GM12874 (cell line): ENCODE measurements at regions not wholly inside any gene's neighbourhood (a gene's known extent, or its start where the extent isn't known, plus 50 kb on each side); places are given as distances from the start of the nearest gene placed in this dataset.

Source experiments
- TF ChIP-seq, protein P1 (sequence below): IDR thresholded peaks from 2 replicates; pipeline ENCODE4 v1.5.1; 2011; ENCODE audit warnings: low read depth, mild to moderate bottlenecking, control low read depth, low read length, moderate library complexity; ENCODE audit not compliant: insufficient read depth

DNA sequence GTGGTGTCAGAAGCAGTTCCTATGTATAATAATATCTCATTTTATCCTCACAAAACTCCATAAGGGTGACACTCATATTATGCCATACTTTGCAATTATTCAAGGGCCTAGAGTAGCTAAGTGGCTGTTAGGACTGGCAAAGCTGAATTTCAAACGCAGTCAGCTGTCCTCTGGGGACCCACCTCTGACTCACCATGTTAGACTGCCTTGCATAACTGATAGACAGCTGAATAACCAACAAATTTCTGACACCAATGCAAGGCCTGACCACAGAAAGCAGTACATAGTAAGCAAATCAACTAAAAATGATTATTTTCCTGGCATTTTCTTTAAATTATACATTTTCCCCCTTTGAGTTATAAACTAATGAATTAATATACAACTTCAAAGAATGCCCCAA lies 251.6 kb upstream of the PTGER4 start:
- TF ChIP-seq, protein P1, sequence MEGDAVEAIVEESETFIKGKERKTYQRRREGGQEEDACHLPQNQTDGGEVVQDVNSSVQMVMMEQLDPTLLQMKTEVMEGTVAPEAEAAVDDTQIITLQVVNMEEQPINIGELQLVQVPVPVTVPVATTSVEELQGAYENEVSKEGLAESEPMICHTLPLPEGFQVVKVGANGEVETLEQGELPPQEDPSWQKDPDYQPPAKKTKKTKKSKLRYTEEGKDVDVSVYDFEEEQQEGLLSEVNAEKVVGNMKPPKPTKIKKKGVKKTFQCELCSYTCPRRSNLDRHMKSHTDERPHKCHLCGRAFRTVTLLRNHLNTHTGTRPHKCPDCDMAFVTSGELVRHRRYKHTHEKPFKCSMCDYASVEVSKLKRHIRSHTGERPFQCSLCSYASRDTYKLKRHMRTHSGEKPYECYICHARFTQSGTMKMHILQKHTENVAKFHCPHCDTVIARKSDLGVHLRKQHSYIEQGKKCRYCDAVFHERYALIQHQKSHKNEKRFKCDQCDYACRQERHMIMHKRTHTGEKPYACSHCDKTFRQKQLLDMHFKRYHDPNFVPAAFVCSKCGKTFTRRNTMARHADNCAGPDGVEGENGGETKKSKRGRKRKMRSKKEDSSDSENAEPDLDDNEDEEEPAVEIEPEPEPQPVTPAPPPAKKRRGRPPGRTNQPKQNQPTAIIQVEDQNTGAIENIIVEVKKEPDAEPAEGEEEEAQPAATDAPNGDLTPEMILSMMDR: no peak

DNA sequence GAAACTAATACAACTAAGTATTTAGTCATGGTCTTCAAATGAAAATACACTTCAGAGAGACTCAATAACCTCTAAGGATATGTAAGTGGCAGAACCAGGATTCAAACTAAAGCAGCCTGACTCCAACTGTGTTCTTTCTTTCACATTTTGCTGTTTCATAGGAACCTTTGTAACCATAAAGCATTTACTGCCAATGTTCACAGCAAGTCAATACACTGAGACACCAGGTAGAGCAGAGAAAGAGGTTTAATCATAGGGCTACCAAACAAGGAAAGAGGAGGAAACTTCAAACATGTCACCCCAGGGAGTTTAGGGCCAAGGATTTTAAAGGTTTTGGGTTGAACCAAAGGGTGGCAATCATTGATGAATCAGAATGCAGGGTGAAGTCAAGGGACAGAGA lies 263.1 kb upstream of the PTGER4 start:
- TF ChIP-seq, protein P1: no peak

DNA sequence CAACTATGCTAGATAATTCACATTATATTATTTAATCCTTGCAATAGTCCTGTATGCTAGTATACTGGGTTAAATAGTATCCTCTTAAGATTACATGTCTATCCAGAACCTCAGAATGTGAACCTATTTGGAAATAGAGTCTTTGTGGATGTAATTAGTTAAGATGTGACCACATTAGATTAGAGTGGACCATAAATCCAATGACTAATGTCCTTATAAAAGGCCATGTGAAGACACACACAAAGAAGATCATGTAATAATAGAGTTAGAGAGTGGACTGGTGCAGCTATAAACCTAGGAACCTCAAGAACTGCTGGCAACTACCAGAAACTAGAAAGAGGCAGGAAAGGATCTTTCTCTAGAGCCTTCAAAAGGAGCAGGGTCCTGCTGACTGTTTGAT lies 263.6 kb upstream of the PTGER4 start:
- TF ChIP-seq, protein P1: no peak

DNA sequence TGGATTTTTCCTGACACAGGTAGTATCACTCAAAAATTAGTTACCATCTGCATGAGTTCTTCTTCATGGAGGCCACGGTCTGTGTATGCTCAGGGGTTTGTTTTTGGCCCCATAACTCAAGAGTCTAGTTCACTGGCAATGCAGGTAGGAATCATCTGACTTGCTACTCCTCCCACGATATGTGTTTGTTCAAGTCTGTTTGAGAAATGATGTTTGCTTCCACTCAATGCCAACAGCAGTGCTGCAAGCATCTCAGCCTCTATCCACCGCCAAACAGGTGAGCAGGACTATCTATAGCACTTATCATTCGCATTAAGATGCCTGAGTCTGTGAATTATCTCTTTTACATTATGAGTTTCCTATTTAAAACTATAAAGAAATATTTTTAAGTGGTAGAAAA lies 264.8 kb upstream of the PTGER4 start:
- TF ChIP-seq, protein P1: no peak

DNA sequence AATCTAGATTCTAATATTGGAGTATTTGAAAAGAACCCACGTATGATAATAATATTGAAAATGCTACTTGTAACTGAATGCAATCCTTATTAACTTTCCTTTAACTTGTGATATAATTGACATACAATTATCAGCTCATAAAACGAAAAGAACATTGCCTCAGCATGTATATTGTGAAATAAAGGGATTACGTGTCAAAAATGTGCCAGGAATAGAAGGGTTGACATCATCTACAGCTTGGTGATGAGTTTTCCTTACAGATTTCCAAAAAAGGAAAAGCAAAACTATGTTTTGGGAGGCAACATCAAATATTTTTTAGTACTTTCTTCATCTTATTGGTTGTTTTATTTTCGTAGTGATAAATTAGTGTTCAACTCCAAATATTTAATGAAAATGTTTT lies 266.0 kb upstream of the PTGER4 start:
- TF ChIP-seq, protein P1: no peak

DNA sequence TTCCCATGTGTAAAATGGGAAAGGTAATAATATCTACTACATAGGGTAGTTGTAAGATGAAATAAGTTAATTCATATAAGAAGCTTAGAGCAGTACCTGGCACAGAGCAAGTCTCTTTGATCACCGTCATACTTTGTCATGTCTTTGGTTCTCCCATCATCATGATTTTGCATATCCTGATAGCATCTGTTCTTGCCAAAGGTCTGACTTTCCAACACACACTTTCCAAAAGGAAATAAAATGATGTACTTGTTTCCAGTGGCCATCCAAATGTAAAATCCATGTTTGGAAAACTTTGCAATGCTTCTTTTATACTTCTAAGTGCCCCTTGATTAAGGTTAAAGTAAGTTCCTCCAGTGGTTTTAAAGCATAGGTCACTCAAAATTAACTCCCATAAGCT lies 266.9 kb upstream of the PTGER4 start:
- TF ChIP-seq, protein P1: no peak

DNA sequence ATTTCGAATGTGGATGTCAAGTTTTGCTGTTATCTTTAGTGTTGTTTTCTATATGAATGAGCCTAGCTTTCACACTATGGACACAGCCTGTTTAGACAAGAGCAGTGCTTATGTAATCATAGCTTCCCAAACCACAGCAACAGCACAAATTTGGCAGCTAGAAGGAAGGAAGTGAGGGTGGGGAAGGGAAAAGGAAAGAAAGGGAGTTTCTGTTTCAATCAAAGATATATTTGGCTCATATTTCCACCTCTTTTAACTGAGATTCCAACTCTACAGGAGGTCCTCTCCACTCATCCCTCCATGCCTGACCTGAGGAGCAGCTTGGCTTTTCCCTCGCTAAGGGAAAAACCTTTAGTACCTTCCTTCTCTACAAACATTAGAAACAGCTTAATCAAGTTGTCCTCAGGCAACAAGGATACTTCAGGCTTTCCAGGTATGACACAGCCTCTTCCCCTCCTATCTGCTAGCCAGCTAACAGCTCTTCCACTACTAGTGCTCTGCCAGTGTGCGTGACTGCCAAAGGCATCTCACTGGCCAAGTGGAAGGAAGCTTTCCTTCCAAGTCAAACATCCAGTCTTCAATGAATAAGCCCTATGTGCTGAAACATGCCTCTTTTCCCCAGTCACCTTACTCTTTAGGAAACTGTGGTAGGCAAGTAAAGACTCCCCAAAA lies 268.6 kb upstream of the PTGER4 start:
- TF ChIP-seq, protein P1: no peak
